ENCODE measurements at regions not wholly inside any gene's neighbourhood (a gene's known extent, or its start where the extent isn't known, plus 50 kb on each side); places are given as distances from the start of the nearest gene placed in this dataset.
"Not testable (repeated sequence)": the region's sequence is repeated elsewhere in the genome, so short reads cannot be mapped to it uniquely, and the experiment has no call there.

DNA sequence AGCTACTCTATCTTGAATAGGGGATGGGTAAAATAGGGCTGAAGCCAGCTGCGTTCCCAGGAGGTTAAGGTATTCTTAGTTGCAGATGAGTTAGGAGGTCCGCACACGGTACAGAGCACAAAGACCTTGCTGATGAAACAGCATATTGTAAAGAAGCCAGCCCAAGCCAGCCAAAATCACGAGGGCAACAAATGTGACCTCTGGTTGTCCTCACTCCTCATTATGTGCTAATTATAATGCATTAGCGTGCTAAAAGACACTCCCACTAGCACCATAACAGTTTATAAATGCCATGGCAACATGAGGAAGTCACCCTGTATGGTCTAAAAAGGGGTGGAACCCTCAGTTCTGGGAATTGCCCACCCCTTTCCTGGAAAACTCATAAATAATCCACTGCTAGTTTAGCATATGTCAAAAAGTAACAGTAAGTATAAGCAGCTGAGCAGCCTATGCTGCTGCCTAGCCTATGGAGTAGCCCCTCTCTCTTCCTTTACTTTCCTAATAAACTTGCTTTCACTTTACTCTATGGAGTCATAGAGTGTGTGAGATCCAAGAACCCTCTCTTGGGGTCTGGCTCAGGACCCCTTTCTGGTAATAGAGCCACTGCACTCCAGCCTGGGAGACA is 98.9 kb upstream of the NOX4 start:
- H3K9me3 ChIP-seq (ENCODE audit: control insufficient read depth in 2 of 3, low read length in 3 of 3); H3K36me3 Mint-ChIP-seq; ATAC-seq; intact Hi-C loops (cut with micrococcal nuclease); H3K27me3 ChIP-seq (ENCODE audit: control insufficient read depth in 2 of 2, insufficient read depth in 2 of 2, low read length in 2 of 2); H3K4me1 ChIP-seq (ENCODE audit: control insufficient read depth in 2 of 2, insufficient read depth in 2 of 2, low read length in 2 of 2); H3K27ac ChIP-seq (ENCODE audit: low read depth, low read length); DNase-seq; H3K36me3 ChIP-seq (ENCODE audit: control insufficient read depth in 2 of 3, insufficient read depth in 3 of 3, low read length in 3 of 3); CTCF ChIA-PET; H3K4me3 ChIP-seq (ENCODE audit: low read length); H3K27ac Mint-ChIP-seq; H3K27me3 Mint-ChIP-seq; H3K9me3 Mint-ChIP-seq; H3K4me3 Mint-ChIP-seq; H3K4me1 Mint-ChIP-seq; POLR2A ChIA-PET: not testable (repeated sequence)

DNA sequence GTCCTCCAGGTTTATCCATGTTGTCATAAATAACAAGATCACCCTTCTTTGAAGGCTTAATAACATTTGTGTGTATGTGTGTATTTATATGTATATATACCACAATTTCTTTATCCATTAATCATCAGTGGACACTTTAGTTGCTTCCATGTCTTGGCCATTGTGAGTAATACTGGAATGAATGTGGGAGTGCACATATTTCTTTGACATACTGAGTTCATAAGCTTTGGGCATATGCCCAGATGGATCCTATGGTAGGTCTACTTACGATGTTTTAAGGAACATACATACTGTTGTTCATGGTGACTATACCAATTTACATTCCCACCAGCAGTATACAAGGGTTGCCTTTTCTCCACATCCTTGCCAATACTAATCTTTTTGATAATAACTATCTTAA is 108.8 kb upstream of the TRIM77 start:
- H3K4me1 ChIP-seq (ENCODE audit: control insufficient read depth in 2 of 2, insufficient read depth in 2 of 2, low read length in 2 of 2); H3K36me3 Mint-ChIP-seq; H3K4me3 ChIP-seq (ENCODE audit: low read length); CTCF ChIA-PET; H3K4me1 Mint-ChIP-seq; H3K27me3 ChIP-seq (ENCODE audit: control insufficient read depth in 2 of 2, insufficient read depth in 2 of 2, low read length in 2 of 2); H3K36me3 ChIP-seq (ENCODE audit: control insufficient read depth in 2 of 3, insufficient read depth in 3 of 3, low read length in 3 of 3); H3K9me3 ChIP-seq (ENCODE audit: control insufficient read depth in 2 of 3, low read length in 3 of 3); DNase-seq; H3K4me3 Mint-ChIP-seq; intact Hi-C loops (cut with micrococcal nuclease); POLR2A ChIA-PET; ATAC-seq; H3K27ac ChIP-seq (ENCODE audit: low read depth, low read length); H3K27ac Mint-ChIP-seq: not testable (repeated sequence)
- Mint-ChIP-seq H3K9me3 (peaks cover 0 to 11% (median 2%) of the 10 kb centered on the region in 11 donors), H3K27me3 (peaks cover 0 to 12% (median 0%) of the 10 kb centered on the region in 5 donors)

DNA sequence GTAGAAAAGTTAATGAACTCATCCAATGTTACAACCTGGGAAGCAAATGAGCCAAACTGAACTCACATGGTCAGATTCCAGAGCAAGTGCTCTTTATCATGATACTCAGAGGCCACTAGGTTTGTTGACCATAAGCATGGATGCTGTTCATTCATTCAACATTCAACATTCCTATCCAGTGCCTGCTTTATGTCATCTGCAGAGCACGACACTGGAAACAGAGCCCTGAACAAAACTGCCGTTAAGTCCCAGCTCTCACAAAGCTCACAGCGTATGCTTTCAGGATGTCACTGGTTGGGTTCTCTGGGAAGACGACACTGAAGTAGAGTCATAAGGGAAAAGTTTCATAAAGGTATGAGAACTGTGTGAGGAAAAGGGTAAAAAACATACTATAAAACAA is 105.8 kb upstream of the TRIM77 start:
- no peak for ATAC-seq
- ChIA-PET CTCF (no interaction called here), POLR2A (no interaction called here)
- no peaks in the 10 kb centered on the region for H3K36me3 Mint-ChIP-seq
- peaks cover 0 to 12% (median 0%) of the 10 kb centered on the region in 5 donors for H3K27me3 Mint-ChIP-seq
- peaks cover 0 to 11% (median 4%) of the 10 kb centered on the region in 11 donors for H3K9me3 Mint-ChIP-seq
- intact Hi-C loops (cut with micrococcal nuclease) = no loop called here
- no peak overlapping the region for H3K4me3 Mint-ChIP-seq
- Histone ChIP-seq H3K27ac (ENCODE audit: low read depth, low read length) (no peak overlapping the region), H3K4me3 (ENCODE audit: low read length) (no peak overlapping the region), H3K9me3 (ENCODE audit: control insufficient read depth in 2 of 3, low read length in 3 of 3) (no peaks in the 10 kb centered on the region), H3K36me3 (ENCODE audit: control insufficient read depth in 2 of 3, insufficient read depth in 3 of 3, low read length in 3 of 3) (no peaks in the 10 kb centered on the region), H3K27me3 (ENCODE audit: control insufficient read depth in 2 of 2, insufficient read depth in 2 of 2, low read length in 2 of 2) (no peaks in the 10 kb centered on the region), H3K4me1 (ENCODE audit: control insufficient read depth in 2 of 2, insufficient read depth in 2 of 2, low read length in 2 of 2) (no peaks in the 10 kb centered on the region)
- H3K4me1 Mint-ChIP-seq = no peaks in the 10 kb centered on the region
- H3K27ac Mint-ChIP-seq = no peak overlapping the region
- no peak for DNase-seq

DNA sequence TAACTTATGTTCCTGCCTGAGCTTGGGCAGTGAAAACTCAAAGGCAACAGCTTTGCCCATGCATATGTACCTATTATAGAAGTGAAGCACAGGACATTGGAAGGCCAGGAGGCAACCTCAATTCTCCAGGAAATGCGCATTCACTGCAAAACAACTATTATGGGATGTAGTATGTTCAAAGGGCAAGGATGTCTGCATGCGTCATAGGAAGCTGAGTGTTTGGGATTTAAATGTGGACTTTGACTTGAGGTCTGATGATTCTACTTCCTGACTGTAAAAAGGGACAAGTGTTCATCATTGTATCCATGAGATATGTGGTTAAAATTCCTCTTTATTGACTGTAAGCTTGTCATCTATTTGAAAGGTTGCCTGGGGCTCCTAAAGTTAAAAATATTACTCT is 103.3 kb upstream of the TRIM77 start:
- H3K9me3 ChIP-seq (ENCODE audit: control insufficient read depth in 2 of 3, low read length in 3 of 3); CTCF ChIA-PET; H3K4me3 Mint-ChIP-seq; H3K36me3 Mint-ChIP-seq; H3K4me3 ChIP-seq (ENCODE audit: low read length); ATAC-seq; H3K27ac Mint-ChIP-seq; H3K27me3 ChIP-seq (ENCODE audit: control insufficient read depth in 2 of 2, insufficient read depth in 2 of 2, low read length in 2 of 2); H3K4me1 Mint-ChIP-seq; H3K36me3 ChIP-seq (ENCODE audit: control insufficient read depth in 2 of 3, insufficient read depth in 3 of 3, low read length in 3 of 3); DNase-seq; intact Hi-C loops (cut with micrococcal nuclease); H3K4me1 ChIP-seq (ENCODE audit: control insufficient read depth in 2 of 2, insufficient read depth in 2 of 2, low read length in 2 of 2); POLR2A ChIA-PET; H3K27ac ChIP-seq (ENCODE audit: low read depth, low read length): not testable (repeated sequence)
- Mint-ChIP-seq H3K9me3 (peaks cover 0 to 11% (median 4%) of the 10 kb centered on the region in 11 donors), H3K27me3 (peaks cover 0 to 12% (median 0%) of the 10 kb centered on the region in 5 donors)

DNA sequence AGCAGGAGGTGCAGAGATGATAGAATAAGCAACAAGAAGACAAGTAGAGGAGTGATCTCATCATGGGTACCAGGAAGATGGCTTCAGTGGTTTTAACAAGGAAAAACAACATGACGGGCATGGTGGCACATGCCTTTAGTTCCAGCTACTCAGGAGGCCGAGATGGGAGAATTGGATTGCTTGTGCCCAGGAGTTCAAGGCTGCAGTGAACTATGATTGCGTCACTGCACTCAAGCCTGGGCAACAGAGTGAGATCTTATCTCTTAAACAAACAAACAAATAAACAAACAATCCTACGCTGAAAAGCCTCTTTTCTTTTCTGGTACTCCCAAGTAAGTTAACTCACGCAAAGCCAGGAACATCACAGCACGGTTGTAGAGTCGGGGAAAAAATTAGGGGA is 102.6 kb upstream of the TRIM77 start:
- H3K4me1 Mint-ChIP-seq; H3K36me3 ChIP-seq (ENCODE audit: control insufficient read depth in 2 of 3, insufficient read depth in 3 of 3, low read length in 3 of 3); H3K9me3 Mint-ChIP-seq; H3K27ac Mint-ChIP-seq; H3K27me3 Mint-ChIP-seq; DNase-seq; ATAC-seq; H3K27me3 ChIP-seq (ENCODE audit: control insufficient read depth in 2 of 2, insufficient read depth in 2 of 2, low read length in 2 of 2); intact Hi-C loops (cut with micrococcal nuclease); H3K4me3 ChIP-seq (ENCODE audit: low read length); H3K36me3 Mint-ChIP-seq; POLR2A ChIA-PET; H3K27ac ChIP-seq (ENCODE audit: low read depth, low read length); H3K4me3 Mint-ChIP-seq; CTCF ChIA-PET; H3K9me3 ChIP-seq (ENCODE audit: control insufficient read depth in 2 of 3, low read length in 3 of 3); H3K4me1 ChIP-seq (ENCODE audit: control insufficient read depth in 2 of 2, insufficient read depth in 2 of 2, low read length in 2 of 2): not testable (repeated sequence)

DNA sequence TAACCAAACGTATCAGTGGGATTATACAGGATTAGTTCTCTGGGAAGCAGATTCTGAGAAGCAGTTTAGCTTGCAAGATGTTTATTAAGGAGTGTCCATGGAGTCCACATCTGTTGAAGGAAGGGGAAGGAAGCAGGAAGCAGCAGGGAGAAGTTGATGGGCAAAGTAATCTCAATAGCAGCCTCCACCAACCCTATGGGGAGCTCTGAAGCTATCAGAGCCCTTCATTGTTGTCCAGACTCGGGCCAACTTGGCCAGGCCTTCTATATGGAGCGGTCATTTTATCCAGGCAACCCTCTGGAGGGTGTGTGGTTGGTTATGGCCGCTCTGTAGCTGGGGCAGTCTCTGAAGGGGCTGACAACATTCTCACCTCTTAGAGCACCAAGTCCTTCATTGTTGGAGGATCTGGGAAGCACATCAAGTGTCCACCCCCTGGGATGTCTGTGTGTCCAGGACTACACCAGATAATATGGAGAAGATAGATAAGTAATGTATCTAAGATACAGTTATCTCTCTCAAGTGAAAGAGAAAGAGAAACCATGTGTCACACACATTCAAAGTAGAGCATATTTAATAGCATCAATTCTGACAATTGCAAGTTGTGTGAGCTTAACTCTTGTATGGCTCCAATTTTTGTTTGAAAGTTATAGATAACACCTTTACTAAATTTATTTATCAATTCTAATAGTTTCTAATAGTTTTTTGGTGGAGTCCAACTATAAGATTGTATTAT is 101.7 kb upstream of the TRIM77 start:
- peaks cover 0 to 9% (median 0%) of the 10 kb centered on the region in 11 donors for H3K9me3 Mint-ChIP-seq
- no peak overlapping the region for H3K27ac Mint-ChIP-seq
- H3K36me3 ChIP-seq (ENCODE audit: control insufficient read depth in 2 of 3, insufficient read depth in 3 of 3, low read length in 3 of 3) = no peaks in the 10 kb centered on the region
- no peaks in the 10 kb centered on the region for H3K36me3 Mint-ChIP-seq
- H3K27me3 Mint-ChIP-seq = no peaks in the 10 kb centered on the region
- ATAC-seq = no peak
- no peaks in the 10 kb centered on the region for H3K27me3 ChIP-seq (ENCODE audit: control insufficient read depth in 2 of 2, insufficient read depth in 2 of 2, low read length in 2 of 2)
- DNase-seq = no peak
- H3K4me1 Mint-ChIP-seq = no peaks in the 10 kb centered on the region
- H3K4me1 ChIP-seq (ENCODE audit: control insufficient read depth in 2 of 2, insufficient read depth in 2 of 2, low read length in 2 of 2) = no peaks in the 10 kb centered on the region
- H3K4me3 ChIP-seq (ENCODE audit: low read length) = no peak overlapping the region
- H3K27ac ChIP-seq (ENCODE audit: low read depth, low read length) = no peak overlapping the region
- intact Hi-C loops (cut with micrococcal nuclease) = no loop called here
- ChIA-PET CTCF (no interaction called here), POLR2A (no interaction called here)
- no peak overlapping the region for H3K4me3 Mint-ChIP-seq
- H3K9me3 ChIP-seq (ENCODE audit: control insufficient read depth in 2 of 3, low read length in 3 of 3) = no peaks in the 10 kb centered on the region

DNA sequence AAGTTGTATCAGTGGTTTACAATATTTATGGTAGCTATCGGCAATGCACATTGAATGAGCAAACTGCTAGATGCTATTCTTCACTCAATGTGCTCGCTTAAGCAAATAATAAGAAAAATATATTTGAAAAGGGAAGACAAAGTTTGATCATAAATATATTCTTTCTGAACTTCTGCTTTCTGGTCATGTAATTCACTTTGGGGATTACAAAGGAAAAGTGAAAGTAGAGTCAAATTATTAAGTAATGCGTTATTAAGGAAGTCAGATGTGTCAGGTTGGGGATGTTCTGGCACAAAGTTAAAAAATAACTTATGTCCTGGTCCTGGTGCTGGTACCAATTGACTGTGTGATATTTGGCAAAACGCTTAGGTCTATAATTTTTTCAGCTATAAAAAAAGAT is 98.0 kb upstream of the TRIM77 start:
- no peaks in the 10 kb centered on the region for H3K4me1 ChIP-seq (ENCODE audit: control insufficient read depth in 2 of 2, insufficient read depth in 2 of 2, low read length in 2 of 2)
- Mint-ChIP-seq H3K27ac (no peak overlapping the region), H3K4me3 (peak overlapping the region in 2 of 10 donors; percentile 8 to 17), H3K36me3 (no peaks in the 10 kb centered on the region), H3K27me3 (no peaks in the 10 kb centered on the region), H3K9me3 (peaks cover 0 to 8% (median 0%) of the 10 kb centered on the region in 11 donors), H3K4me1 (no peaks in the 10 kb centered on the region)
- ChIA-PET CTCF (interaction anchor here (0.6 kb wide), 1 partner anchor 1191 kb away, joined by 4 read pairs; no protein-coding TSS in a partner anchor), POLR2A (no interaction called here)
- H3K36me3 ChIP-seq (ENCODE audit: control insufficient read depth in 2 of 3, insufficient read depth in 3 of 3, low read length in 3 of 3) = no peaks in the 10 kb centered on the region
- intact Hi-C loops (cut with micrococcal nuclease) = no loop called here
- ATAC-seq (no peak), DNase-seq (no peak)
- no peak overlapping the region for H3K27ac ChIP-seq (ENCODE audit: low read depth, low read length)
- H3K9me3 ChIP-seq (ENCODE audit: control insufficient read depth in 2 of 3, low read length in 3 of 3) = no peaks in the 10 kb centered on the region
- H3K27me3 ChIP-seq (ENCODE audit: control insufficient read depth in 2 of 2, insufficient read depth in 2 of 2, low read length in 2 of 2) = no peaks in the 10 kb centered on the region
- no peak overlapping the region for H3K4me3 ChIP-seq (ENCODE audit: low read length)
